ENCODE measurements at regions not wholly inside any gene's neighbourhood (a gene's known extent, or its start where the extent isn't known, plus 50 kb on each side); places are given as distances from the start of the nearest gene placed in this dataset.

DNA sequence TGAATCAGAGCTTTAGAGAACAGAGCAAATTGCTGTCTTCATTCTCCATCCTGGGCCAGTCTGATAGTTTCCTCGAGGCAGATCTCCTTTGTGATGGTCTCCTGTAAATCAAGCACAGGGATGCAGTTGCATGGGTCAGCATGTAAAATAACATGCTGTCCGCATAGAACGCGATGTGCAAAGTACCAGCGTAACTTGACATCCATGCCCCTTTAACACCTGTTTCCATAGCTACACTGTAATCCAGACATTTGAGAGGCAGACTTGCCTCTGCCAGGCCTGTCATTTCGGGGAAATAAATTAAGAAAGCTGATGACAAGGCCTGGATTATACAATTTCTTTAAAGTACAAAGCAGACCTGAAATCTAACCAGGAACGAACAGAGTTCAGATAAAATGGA is 413.5 kb downstream of the TLE4 start:
- ATAC-seq (no peak), DNase-seq (no peak)

DNA sequence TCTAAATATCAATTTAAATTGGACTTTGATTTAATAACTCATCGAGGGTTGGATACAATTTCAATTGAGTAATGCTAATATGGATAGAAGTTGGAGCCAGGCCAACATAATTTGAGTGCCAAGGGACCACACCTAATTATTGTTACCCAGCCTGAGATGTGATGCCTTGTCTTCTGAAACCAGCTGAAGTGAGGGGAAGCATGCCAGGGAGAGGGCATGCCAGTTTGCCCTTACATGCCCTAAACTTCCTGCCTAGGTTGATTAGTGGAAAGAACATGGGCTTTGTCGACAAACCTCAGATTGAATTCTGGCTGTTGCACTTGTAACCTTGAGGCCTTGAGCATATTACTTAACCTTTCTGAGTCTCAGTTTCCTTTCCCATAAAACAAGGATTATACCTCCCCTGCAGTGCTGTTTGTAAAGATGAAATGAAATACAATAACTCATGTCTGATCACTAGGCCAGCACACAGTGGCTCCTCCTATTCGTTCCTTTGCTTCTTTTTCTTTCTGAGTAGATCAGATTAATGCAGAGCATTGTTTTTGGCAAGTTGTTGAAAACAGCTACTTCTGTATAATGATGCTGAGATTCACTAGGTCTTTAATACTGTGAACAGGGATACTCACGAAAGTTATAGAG is 412.8 kb downstream of the TLE4 start:
- DNase-seq = no peak
- no peak for ATAC-seq

DNA sequence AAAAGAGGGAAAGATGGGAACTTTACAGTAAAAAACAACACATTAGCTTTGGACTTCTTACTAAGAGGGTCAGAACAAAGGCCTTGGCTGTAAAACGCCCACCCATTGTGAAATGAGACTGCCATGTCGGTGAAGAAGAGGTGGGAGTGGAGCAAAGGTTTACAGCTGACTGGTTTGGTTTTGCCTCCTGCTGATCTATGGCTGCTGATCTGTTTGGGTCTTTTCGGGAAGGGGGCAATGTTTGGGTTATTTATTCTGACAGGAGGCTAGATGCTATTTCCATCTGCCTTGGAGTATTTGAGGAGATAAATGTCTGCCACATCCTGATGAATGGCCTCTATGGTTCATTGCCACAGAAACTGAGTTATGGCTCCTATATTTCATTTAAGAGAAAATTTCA is 408.7 kb downstream of the TLE4 start:
- ATAC-seq (no peak), DNase-seq (no peak)

DNA sequence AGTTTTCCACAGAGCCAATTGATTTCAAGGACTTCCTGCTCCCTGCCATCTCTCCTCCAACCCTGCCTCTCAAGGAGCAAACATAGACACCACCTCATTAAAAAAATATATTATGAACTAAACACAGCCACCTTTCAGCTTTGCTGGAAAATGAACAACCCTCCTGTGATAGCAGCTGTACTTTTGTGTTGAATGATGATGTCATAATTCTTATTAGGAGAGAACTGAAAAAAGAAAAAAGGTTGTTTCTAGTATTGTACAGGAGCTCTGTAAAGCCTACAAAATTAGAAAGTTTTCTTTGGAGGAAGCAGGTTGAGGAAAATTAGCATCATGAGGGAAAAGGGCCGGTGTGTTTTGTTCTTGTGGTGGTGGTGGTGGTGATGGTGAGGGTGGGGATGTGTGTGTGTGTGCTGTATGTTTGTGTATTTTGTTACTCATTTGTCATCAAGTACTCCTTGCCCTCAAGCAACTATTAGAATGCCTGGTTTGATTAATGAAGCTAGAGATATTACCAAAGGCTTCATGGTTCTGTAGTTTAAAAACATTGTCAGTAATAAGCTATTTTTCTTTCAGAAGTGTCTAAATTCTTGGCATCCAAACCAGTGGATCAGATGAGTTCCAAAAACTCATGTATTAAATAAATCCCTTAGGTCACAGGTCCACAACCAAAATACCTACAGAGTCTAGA is 405.9 kb downstream of the TLE4 start:
- DNase-seq = no peak
- no peak for ATAC-seq

DNA sequence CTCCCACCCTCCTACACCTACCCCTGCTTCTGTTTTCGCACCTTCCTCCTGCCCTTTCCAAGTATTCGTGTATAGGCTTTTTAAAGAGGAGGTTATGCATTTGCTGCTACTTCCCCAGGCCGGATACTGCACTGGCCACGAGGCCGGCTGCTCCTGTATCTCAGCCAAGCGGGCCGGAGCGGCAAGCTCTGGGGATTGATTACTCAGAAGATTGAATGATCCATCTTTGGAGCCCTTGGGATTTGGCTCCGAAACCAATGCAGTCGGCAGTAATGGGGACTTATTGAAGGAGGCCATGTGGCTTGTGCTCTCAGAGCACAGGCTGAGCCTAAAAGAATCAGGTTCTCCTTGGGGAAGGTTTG is 405.3 kb downstream of the TLE4 start:
- ATAC-seq (no peak), DNase-seq (no peak)

DNA sequence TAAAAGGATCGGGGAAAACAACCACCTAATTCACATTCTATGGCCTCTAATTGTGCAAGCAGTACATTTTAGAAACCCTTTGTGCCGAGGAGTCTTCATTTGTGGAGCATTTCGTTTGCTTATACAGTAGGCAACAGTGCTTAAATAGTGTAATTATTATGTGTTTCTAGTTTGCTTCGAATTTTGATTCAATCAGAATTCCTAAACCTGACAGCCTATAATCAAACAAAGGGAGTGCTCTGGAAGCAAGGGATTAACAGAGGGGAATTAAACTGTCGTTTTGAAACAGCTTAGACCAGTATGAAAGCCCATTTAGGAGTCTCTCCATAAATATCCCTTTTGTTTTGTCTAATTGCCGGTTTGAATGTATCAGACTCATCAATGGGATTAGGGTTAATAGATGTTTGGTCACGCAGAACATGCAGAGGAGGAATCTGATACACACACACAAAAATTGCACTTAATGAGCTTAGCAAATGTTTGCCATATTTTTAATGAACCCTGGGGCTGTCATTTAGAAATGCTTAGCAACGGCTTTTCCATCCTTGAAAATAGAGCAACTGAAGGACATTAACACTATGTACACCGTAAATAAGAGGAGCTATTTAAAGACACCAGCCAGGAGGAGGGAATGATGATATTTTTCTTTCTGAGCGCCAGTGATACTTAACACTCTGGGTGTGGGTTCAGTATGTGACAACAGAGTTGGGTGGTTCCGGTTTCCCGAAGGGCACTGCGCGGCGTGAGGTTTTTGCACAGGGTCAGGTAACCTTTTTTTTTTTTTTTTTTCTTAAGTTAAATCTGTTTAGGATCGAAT is 404.7 kb downstream of the TLE4 start:
- no peak for DNase-seq
- ATAC-seq = no peak

DNA sequence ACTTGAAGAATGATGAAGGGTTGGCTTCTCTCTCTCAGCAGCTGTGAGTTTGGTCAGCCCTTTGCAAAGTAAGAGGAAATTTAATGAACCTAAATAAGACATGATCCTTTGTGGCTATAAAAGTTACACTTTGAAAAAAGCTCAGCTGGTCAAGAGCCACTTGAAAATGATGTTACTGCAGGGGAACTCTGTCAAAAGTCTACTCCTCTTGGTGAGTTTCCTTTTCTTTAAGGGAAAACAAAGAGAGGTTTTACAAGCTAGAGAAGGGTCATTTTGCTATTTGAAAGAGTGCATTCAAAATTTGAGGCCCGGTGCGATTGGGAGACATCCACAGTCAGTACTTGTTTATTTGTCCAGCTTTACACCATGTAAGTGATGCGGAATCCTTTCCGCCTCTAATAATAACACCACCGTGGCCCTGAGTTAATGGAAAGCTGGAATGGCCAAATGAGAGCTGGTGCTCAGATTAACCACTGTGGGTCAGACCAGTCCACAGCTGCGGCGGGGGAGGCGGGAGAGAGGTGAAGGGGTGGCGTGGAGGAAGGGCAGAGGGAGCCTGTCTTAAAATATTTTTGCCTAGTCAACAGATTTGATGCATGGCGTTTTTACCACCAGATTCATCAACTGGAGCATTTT is 404.0 kb downstream of the TLE4 start:
- no peak for ATAC-seq
- DNase-seq = no peak

DNA sequence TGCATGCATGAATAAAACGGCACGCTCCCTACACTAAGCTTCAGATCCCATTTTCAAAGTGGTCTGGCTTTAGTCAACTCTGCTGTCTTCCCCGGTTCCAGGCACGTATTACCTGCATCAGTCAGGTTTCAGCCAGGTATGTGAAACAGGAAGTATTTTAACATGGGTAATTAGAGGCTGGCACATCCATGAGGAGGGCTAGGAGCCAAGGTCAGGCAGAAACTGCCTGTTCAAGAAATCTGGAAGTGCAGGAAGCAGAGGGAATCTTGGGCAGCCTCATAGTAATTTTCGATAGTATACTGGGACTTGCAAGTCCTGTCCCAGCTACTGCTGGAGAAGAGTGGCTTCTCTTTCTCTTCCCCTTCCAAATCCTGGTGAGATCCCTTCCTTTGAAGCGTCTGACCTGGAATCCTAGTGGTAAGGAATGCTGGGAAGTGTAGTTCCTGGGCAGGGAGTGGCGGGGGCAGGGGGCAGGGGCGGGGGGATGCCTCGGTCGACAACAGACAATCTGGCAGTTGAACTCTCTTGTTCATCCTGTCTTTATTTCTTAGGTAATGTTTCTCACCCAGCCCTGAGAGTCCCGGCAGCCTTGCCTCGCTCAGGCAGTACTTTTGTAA is 403.1 kb downstream of the TLE4 start:
- no peak for ATAC-seq
- no peak for DNase-seq

DNA sequence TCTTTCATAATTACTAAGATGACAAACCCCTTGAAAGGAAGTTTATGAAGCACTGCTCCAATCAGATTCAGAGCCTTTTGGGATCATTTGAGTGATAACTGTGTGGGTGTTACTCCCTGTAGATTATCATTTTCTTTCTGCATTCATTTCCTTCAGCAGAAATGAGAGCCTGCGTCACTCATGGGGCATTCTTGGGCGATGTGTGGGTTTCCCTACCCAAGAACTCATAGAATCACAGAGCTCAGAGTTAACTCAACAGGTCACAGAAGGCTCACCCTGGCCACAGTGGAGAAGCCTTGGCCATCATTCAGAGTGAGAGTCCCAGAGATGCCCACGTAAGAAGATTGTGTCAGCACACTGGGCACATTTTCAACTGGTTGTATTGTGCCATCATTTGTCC is 401.9 kb downstream of the TLE4 start:
- ATAC-seq (no peak), DNase-seq (no peak)

DNA sequence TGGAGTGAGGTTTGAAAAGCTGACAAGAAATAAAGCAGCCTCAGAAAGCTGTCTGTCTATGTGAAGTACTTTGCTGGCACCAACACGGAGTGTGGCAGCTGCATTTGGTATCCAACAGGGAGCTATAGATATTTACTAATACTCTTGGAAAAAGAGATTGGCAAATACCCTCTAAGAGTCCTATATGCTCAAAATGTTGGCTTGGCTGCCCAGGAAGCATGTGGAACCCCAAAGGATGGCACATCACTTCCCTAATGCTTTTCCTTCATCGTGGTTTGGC is 398.3 kb downstream of the TLE4 start:
- no peak for ATAC-seq
- DNase-seq = no peak

DNA sequence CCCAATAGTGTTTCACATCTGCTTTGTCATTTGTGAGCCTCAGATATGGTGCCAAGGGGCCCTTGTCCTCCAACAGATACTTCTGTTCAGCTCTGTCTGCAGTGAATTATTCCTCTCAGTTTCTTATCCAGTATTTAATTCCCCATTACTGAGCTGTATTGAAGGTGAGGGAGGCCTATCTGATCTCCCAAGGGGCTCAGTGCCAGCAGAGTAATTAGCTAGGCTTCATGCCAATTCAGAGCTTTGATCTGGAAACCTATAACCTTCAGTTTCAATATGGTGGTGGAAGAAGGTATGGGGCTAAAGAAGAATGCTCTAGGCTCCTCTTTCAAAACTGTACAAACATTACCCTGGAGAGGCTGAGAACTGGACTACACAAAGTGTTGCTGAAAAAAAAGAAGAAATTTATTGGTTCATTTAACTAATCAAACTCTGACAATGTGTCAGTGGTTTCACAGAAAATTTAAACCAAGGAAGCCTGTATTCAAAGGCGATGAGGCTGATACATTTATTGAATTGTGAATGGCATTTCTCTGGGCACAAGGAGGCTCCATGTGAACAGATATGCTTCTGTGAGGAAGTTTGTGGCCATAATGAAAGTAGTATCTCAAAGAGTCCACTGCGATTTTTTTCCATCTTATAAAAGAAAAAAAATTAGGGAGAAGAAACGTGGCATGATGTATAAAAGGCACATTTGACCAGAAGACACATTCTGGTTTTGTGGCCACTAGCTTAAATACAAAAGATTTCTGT is 397.8 kb downstream of the TLE4 start:
- DNase-seq = no peak
- no peak for ATAC-seq

DNA sequence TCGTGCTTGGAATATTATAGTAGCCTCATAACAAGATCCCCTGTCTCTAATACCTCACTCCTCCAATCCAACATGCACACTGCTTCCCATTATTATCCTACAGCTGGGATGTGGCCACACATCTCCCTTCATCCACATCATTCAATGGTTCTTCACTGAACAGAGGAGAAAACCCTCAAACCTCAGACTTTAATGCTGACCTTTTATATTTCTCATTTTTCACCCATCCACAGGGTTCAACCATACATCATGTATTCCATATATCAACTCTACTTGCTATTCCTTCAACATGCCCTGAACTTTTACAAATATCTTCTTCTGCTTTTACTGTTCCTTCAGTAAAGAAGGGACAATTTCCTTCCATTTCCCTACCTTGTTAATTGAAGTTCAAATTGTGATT is 396.8 kb downstream of the TLE4 start:
- ATAC-seq (no peak), DNase-seq (no peak)

DNA sequence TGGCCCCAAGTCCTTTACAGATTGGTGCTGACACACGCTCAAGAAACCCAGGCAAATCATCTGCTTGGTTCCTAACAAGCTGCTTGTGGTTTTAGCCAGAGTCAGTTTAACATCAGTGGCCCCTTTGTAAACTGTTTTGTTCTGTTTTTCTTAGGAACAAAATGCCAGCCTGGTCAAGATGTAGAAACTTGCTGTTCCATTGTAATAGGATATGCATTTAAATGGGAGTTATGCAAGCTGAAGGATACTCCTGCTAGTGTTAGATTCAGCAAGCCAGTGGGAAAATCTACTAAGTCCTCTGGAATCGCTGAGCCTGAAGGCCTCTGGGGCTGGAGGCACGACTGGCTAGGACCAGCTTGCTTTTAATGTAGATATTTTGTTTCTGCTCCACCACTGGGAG is 391.1 kb downstream of the TLE4 start:
- ATAC-seq (no peak), DNase-seq (no peak)

DNA sequence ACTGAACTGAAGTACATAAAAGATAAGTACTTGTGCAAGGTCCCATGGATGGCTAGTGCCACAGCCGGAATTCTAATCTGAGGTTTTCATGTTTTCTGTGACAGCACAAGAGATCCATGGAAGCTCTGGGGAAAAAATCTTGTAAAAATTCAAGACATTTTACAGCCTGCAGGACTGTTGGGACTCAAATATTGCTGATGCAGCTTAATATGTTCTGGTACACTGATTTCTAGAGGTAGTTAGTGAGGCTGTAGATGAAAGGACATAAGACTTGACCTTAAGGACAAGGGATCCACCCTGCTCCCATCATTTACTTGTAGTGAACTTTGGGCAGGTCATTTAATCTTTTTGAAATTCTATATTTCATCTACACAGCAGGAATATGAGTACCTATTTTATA is 390.4 kb downstream of the TLE4 start:
- no peak for ATAC-seq
- no peak for DNase-seq

DNA sequence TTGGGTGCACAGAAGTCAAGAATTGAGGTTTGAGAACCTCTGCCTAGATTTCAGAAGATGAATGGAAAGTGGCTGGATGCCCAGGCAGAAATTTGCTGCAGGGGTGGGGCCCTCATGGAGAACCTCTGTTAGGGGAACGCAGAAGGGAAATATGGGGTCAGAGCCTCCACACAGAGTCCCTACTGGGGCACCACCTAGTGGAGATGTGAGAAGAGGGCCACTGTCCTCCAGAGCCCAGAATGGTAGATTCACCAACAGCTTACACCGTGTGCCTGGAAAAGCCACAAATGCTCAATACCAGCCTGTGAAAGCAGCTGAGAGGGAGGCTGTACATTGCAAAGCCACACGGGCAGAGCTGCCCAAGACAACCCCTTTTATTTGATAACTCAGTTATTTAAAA is 383.5 kb downstream of the TLE4 start:
- no peak for ATAC-seq
- DNase-seq = peak; percentile 13

DNA sequence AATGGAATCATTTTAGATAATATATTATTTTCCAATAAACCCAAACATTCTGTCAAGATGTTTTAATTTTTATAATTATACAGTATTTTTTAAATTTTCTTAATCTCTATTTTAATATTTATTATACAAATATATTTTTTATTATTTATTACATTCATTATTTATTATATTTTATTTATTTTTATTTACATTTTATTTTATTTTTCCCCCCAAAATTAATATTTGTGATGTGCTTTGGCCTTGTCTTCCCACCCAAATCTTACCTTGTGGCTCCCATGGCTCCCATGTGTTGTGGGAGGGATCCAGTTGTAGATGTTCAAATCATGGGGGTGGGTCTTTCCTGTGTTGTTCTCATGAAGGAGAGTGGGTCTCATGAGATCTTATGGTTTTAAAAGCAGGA is 382.1 kb downstream of the TLE4 start:
- DNase-seq = no peak
- no peak for ATAC-seq

DNA sequence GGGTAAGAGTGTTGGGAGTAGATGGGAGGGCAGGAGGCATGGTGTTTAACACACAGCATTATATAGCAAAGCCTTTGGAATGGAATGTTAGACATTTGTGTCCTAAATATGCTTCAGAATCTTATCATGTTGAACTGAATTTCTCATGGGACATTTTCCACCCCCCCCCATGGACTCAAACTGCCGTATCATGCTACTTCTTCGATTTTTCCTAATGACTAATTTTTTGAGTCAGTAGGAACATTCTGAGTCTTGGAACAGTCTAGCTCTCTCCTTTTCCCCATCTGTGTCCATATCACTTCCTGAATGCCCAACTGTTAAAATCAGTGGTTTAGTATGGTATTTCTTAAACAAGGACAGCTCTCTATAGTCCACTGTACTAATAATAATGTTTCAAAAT is 380.6 kb downstream of the TLE4 start:
- ATAC-seq = no peak
- DNase-seq = no peak

DNA sequence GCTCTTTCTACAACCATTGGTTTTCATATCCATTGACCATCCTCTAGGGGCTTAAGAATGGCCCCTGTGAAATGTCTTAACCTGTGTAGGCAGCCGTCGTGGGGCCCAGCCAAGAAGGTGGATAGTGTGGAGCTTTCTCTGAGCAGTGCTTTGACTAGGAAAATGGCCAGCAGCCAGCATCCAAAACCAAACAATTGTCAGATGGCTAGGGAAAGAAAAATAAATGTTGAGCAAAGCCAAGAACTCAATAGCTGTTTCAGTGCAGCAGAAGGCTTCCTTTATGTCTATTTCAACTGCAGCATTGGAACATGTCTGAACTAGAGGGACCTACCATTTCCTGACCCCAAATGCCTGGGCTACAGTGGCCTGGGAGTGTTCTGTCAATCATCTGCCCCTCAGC is 374.9 kb downstream of the TLE4 start:
- ATAC-seq = no peak
- DNase-seq = no peak

DNA sequence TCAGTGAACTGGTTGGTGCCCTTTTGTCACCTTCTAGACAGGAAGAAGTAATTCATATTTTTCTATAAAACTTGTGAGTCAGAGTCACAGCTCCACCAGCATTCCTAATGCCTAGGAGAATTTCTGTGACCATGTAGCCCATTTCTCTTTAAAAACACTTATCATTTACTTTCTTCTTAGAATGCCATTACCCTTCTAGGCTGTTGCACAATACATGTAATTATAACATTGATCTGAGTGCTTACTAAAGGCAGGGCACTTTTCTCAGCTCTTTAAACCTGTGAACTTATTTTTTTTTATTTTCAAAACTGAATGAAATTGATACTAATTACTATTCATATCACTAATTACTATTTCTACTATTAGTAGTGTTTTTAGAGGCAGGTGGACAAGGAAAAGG is 373.7 kb downstream of the TLE4 start:
- DNase-seq = no peak

DNA sequence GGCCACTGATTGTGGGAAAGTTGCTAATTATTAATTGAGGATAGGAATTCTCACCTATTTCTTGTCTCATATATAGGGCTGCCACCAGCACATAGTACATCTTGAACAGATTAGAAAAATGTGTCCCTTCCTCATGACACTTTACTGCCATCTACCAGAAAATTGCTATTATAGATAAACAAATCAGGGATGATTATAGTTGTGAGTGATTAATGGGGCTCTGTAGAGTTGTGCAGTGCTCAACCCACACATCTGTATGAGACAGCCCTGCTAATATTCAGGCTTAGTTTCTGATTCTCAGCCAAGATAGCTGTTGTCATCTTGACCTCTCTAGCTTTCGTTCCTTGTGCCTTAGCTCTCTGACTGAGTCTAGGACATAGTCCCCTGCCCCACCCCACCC is 373.3 kb downstream of the TLE4 start:
- DNase-seq (no peak), ATAC-seq (peak; percentile 46)

More for the DNA sequence above, 373.7 kb downstream of the TLE4 start:
- no peak for ATAC-seq

DNA sequence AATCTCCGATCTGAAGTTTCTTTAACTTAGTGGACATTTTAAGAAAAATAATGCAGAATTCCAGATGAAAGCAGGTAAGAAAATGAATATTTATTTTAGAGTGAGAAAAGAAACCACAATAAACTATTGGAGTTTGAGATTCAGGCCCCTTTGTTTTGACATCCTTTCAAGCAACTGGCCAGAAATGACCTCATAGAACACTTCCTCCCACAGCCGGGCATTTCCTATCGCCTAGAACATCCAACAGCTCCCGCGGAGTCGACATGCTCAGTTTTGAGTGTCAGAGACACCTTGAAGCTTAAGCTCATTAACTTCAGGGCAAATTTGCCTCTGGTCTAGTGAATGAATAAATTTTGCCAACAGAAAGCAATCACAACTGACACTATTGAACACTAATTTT is 369.2 kb downstream of the TLE4 start:
- DNase-seq (no peak), ATAC-seq (no peak)

DNA sequence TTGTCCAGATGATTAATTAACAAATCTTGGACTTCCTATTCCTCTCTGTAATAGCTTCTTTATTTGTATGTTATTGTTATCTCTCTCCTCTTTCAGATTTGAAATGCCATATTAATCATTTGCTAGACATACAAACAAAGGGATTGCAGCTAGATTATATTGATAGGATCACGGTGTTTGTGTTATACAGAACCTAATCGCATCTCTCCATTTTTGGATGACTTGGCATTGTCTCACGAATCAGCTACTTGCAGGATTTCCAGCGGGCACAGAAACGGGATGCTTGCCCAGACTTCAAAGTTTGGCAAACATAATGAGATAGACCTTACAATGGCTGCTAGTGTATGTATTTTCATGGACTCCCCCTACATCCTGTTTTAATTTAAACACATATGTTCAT is 368.1 kb downstream of the TLE4 start:
- ATAC-seq (no peak), DNase-seq (no peak)

All from stimulated activated naive CD8-positive, alpha-beta T cell treated with anti-CD3 and anti-CD28 coated beads, Interleukin-15, Interleukin-2, amounts not matched to agents 100 U/mL and 50 U/mL, for 24 hours (primary cell).